Glomerular visceral epithelial cell (primary cell): ENCODE measurements at regions not wholly inside any gene's neighbourhood (a gene's known extent, or its start where the extent isn't known, plus 50 kb on each side); places are given as distances from the start of the nearest gene placed in this dataset.

Experiments used
- DNase-seq: peaks from one replicate; pipeline ENCODE4 v3.0.0-alpha.2; 2016; ENCODE audit errors: extremely low spot score

DNA sequence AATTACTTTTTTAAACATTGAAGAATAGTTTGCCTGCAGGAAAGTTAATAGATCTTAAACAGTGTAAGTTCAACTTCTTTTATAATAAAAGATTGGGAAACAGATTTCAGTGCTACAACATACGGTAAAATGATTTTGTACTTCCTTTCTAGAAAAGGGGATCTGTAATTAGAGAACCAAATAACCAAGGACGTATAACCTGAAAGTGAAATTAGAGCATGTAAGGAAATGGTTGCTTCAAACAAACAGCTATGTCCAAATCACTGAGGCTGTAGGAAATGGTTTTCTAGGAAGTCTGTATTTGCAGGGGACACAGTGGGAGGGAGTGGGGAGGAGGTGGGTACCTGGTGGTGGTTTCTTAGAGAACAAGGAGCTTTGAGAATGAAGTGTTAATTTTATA lies 57.9 kb upstream of the EXOC6 start:
- DNase-seq: no peak

GRCh38 chr10:92792661-92793060 lies 55.7 kb upstream of the EXOC6 start:
- no peak for DNase-seq
